K562 (cell line): ENCODE measurements at regions not wholly inside any gene's neighbourhood (a gene's known extent, or its start where the extent isn't known, plus 50 kb on each side); places are given as distances from the start of the nearest gene placed in this dataset.

Source experiments
- ATAC-seq: fragments of 200-7000 bp; cut with Tn5 transposase; 3 replicates; pipeline ENCODE4 v1.9.1; 2020; ENCODE audit warnings: moderate library complexity
- BruUV-seq: library from RNA; stranded (reverse); fragments of 400-500 nt; replicated peaks from 2 replicates; lab custom pipeline; 2021; lab: Mats Ljungman, UMichigan
- CTCF ChIA-PET: fragments of 300-600 bp; formaldehyde crosslinking; extraction: SDS; loops from one replicate; lab custom pipeline; 2021; ENCODE audit warnings: low intra/inter-chr PET ratio; lab: Yijun Ruan, JAX
- POLR2A ChIA-PET: fragments of 300-600, 350-650 bp; sonication (Branson Sonifier 250); formaldehyde crosslinking; extraction: SDS; loops from one replicate; lab custom pipeline; 2021; ENCODE audit warnings: antibody characterized with exemption, inconsistent platforms; lab: Yijun Ruan, JAX
- DNase-seq, 4 experiments: peaks; one replicate each; pipeline versions ENCODE4 v3.0.0 to v3.0.0-alpha.2; 2011 to 2018; ENCODE audit warnings: low spot score in 3 of 4, mixed read lengths in 3 of 4; ENCODE audit errors: extremely low read depth in 1 of 4
- FAIRE-seq: peaks from 2 replicates; lab custom pipeline; 2011; peaks lifted over from hg19 to GRCh38; lab: Jason Lieb, UNC
- H2AFZ ChIP-seq: 2 replicates; pipeline ENCODE4 v1.6.0; 2011; ENCODE audit warnings: low read depth, low read length, control low read depth, inconsistent platforms
- H3K27ac ChIP-seq: fragments of 200-600 bp; 3 replicates; pipeline ENCODE4 v1.8.0; 2011; ENCODE audit warnings: low read depth, mild to moderate bottlenecking, control low read depth, inconsistent platforms, low read length, moderate library complexity, mixed read lengths; ENCODE audit errors: extremely low read depth
- H3K27me3 ChIP-seq, 2 experiments: fragments of 300-600 bp in 1 of 2; 2 replicates in 1 of 2; 3 replicates in 1 of 2; pipeline versions ENCODE4 v1.6.0 to v1.8.0; 2011; ENCODE audit warnings: inconsistent platforms in 2 of 2, low read length in 2 of 2, mild to moderate bottlenecking in 1 of 2, mixed read lengths in 1 of 2, moderate library complexity in 1 of 2; ENCODE audit not compliant: control insufficient read depth in 2 of 2, insufficient read depth in 2 of 2
- H3K36me3 ChIP-seq: fragments of 300-600 bp; 3 replicates; pipeline ENCODE4 v1.8.0; 2011; ENCODE audit warnings: mild to moderate bottlenecking, low read length, inconsistent platforms; ENCODE audit not compliant: control insufficient read depth, insufficient read depth
- H3K4me1 ChIP-seq, 2 experiments: fragments of 200-600 bp in 1 of 2; replicated peaks in 1 of 2; 2 replicates in 1 of 2; 3 replicates in 1 of 2; pipeline versions ENCODE4 v1.5.1 to v1.8.0; 2011; ENCODE audit warnings: inconsistent platforms in 2 of 2, low read length in 2 of 2, mild to moderate bottlenecking in 1 of 2, mixed read lengths in 1 of 2, moderate library complexity in 1 of 2; ENCODE audit not compliant: control insufficient read depth in 2 of 2, insufficient read depth in 2 of 2
- H3K4me2 ChIP-seq: 2 replicates; pipeline ENCODE4 v1.6.1; 2011; ENCODE audit warnings: low read length, control low read depth, inconsistent platforms, mixed read lengths; ENCODE audit not compliant: insufficient read depth
- H3K4me3 ChIP-seq: fragments of 200-600 bp; sonication (generic), shearing (Covaris generic); 2 replicates; pipeline ENCODE4 v1.5.1; 2016; ENCODE audit warnings: control low read depth, inconsistent platforms
- H3K79me2 ChIP-seq: fragments of 200-600 bp; 3 replicates; pipeline ENCODE4 v1.8.0; 2011; ENCODE audit warnings: low read length, inconsistent platforms; ENCODE audit not compliant: control insufficient read depth, insufficient read depth
- H3K9ac ChIP-seq, 2 experiments: 2 replicates each; pipeline versions ENCODE4 v1.6.0 to v1.6.1; 2011; ENCODE audit warnings: low read depth in 2 of 2, low read length in 2 of 2, control low read depth in 1 of 2, inconsistent platforms in 1 of 2, mild to moderate bottlenecking in 1 of 2, mixed read lengths in 1 of 2; ENCODE audit not compliant: insufficient read depth in 1 of 2
- H3K9me1 ChIP-seq: one replicate; pipeline ENCODE4 v1.6.0; 2011; ENCODE audit warnings: inconsistent platforms, mild to moderate bottlenecking, low read length, moderate library complexity; ENCODE audit not compliant: control insufficient read depth, insufficient read depth
- H3K9me3 ChIP-seq: replicated peaks from 2 replicates; pipeline ENCODE4 v1.5.1; 2011; ENCODE audit warnings: low read depth, low read length, inconsistent platforms; ENCODE audit not compliant: control insufficient read depth, insufficient read depth
- H4K20me1 ChIP-seq: replicated peaks from 2 replicates; pipeline ENCODE4 v1.6.1; 2011; ENCODE audit warnings: low read length, inconsistent platforms, mixed read lengths; ENCODE audit not compliant: control insufficient read depth, insufficient read depth
- DIDO1 ChIP-seq: fragments of 450-650 bp; IDR thresholded peaks from 2 replicates; pipeline ENCODE4 v1.6.1; 2016; ENCODE audit warnings: low read depth, missing biosample characterization, missing genetic modification characterization
- ESRRA ChIP-seq: fragments of 450-650 bp; IDR thresholded peaks from 2 replicates; pipeline ENCODE4 v1.6.1; 2014; ENCODE audit warnings: low read depth, mild to moderate bottlenecking, moderate library complexity, borderline replicate concordance
- EWSR1 ChIP-seq: fragments of 450-650 bp; IDR thresholded peaks from 2 replicates; pipeline ENCODE4 v1.6.1; 2018; ENCODE audit warnings: borderline replicate concordance, mild to moderate bottlenecking, low read depth, moderate library complexity; ENCODE audit not compliant: partially characterized antibody
- GTF3C2 ChIP-seq: IDR thresholded peaks from 3 replicates; pipeline ENCODE4 v1.6.1; 2011; ENCODE audit warnings: borderline replicate concordance, mild to moderate bottlenecking, moderate library complexity; ENCODE audit not compliant: insufficient read length; ENCODE audit errors: extremely low read depth
- HDGF ChIP-seq: fragments of 450-650 bp; IDR thresholded peaks from 2 replicates; pipeline ENCODE4 v1.6.1; 2016
- HNRNPLL ChIP-seq: fragments of 200-400 bp; formaldehyde crosslinking; IDR thresholded peaks from 2 replicates; pipeline ENCODE4 v1.6.1; 2017; ENCODE audit warnings: low read length, low read depth, mild to moderate bottlenecking; ENCODE audit not compliant: poor library complexity, severe bottlenecking
- MAFF ChIP-seq: IDR thresholded peaks from 2 replicates; pipeline ENCODE4 v1.6.1; 2012; ENCODE audit warnings: low read length, improper control_type of control experiment
- MAFK ChIP-seq: IDR thresholded peaks from 2 replicates; pipeline ENCODE4 v1.6.1; 2011; ENCODE audit warnings: low read length, improper control_type of control experiment
- MBD1 ChIP-seq: fragments of 250-450 bp; sonication (Bioruptor Pico); IDR thresholded peaks from 2 replicates; pipeline ENCODE4 v1.8.0; 2022; ENCODE audit warnings: inconsistent platforms
- MEF2D ChIP-seq: conservative IDR thresholded peaks from 2 replicates; pipeline ENCODE4 v1.6.1; 2016; ENCODE audit warnings: low read depth, missing genetic modification characterization, missing compliant biosample characterization
- PHF8 ChIP-seq: fragments of 200-600 bp; sonication (generic); IDR thresholded peaks from 2 replicates; pipeline ENCODE4 v1.6.1; 2012; ENCODE audit warnings: mixed run types, mild to moderate bottlenecking, inconsistent platforms, low read length, moderate library complexity, borderline replicate concordance
- PML ChIP-seq: IDR thresholded peaks from 2 replicates; pipeline ENCODE4 v1.6.1; 2012; ENCODE audit warnings: low read length, inconsistent platforms
- POLR2H ChIP-seq: IDR thresholded peaks from 2 replicates; pipeline ENCODE4 v1.6.1; 2016; ENCODE audit warnings: missing genetic modification characterization, low read depth, mild to moderate bottlenecking, control low read depth, missing compliant biosample characterization, moderate library complexity
- PYGO2 ChIP-seq: fragments of 450-650 bp; IDR thresholded peaks from 2 replicates; pipeline ENCODE4 v1.6.1; 2016; ENCODE audit warnings: mild to moderate bottlenecking, missing genetic modification characterization, moderate library complexity, missing compliant biosample characterization
- TGIF2 ChIP-seq: sonication (generic); formaldehyde crosslinking; IDR thresholded peaks from 2 replicates; pipeline ENCODE4 v1.8.1; 2022; ENCODE audit warnings: mild to moderate bottlenecking, missing genetic modification reagents, moderate library complexity
- XRCC3 ChIP-seq: fragments of 450-650 bp; IDR thresholded peaks from 2 replicates; pipeline ENCODE4 v1.6.1; 2017; ENCODE audit warnings: mild to moderate bottlenecking, moderate library complexity
- ZBTB1 ChIP-seq: sonication (generic); formaldehyde crosslinking; IDR thresholded peaks from 2 replicates; pipeline ENCODE4 v1.8.1; 2023; ENCODE audit warnings: missing genetic modification reagents, low read depth, mild to moderate bottlenecking, borderline replicate concordance
- ZKSCAN8 ChIP-seq: fragments of 200-800 bp; sonication (Bioruptor generic); IDR thresholded peaks from 2 replicates; pipeline ENCODE4 v1.6.1; 2016; ENCODE audit warnings: missing genetic modification characterization, missing compliant biosample characterization
- ZNF24 ChIP-seq: fragments of 450-650 bp; IDR thresholded peaks from 2 replicates; pipeline ENCODE4 v1.6.1; 2016
- WGBS: fragments of 100-300 bp; shearing (Covaris generic); methylation state at CpG from one replicate; pipeline ENCODE4 v1.1.6; 2016; ENCODE audit warnings: low coverage, mixed read lengths; ENCODE audit not compliant: insufficient coverage; ENCODE audit errors: missing lambda C conversion rate; 5-methylcytosine and 5-hydroxymethylcytosine counted together
- in situ Hi-C: fragments of 300-500 bp; cut with MboI; formaldehyde crosslinking; loops from 4 replicates; pipeline ENCODE4 v1.15.0; 2018; ENCODE audit warnings: inconsistent platforms, mixed read lengths
- intact Hi-C: fragments of 100-400 bp; cut with micrococcal nuclease; formaldehyde crosslinking; loops from 2 replicates; pipeline ENCODE4 v1.14.2; 2022
- TF ChIP-seq, protein P1 (sequence below), 3 experiments: fragments of 200-800 bp in 1 of 3; sonication (Bioruptor generic) in 1 of 3; sonication (generic) in 1 of 3; formaldehyde crosslinking in 1 of 3; IDR thresholded peaks; 2 replicates each; pipeline versions ENCODE4 v1.6.1 to v1.8.0; 2016 to 2022; ENCODE audit warnings: mild to moderate bottlenecking in 2 of 3, missing compliant biosample characterization in 2 of 3, missing genetic modification characterization in 2 of 3, missing genetic modification reagents in 1 of 3

DNA sequence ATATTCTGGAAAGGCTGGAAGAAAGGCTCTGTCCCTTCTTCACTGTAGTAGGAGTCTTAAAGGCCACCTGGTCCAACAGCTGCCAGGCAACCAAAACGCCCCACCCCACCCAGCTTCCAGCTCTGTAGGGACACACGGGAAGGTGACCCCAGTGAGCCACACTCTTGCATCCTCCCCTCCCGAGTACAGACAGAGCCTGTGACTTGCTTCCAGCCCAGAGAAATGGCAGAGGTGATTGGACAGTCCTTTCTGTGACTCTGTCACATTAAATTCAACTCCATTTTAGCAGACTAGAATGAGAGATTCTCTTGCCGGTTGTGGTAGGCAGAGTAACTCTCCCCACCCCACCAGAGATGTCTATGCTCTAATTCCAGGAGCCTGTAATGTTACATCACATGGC is 226.2 kb upstream of the ARID1B start:
- H3K79me2 ChIP-seq, result no peaks in the 10 kb centered on the region
- CTCF ChIA-PET, result no interaction called here
- no peaks in the 10 kb centered on the region for H4K20me1 ChIP-seq
- H2AFZ ChIP-seq, result no peak overlapping the region
- peaks cover 21 to 42% of the 10 kb centered on the region in 2 experiments; a peak in 4 of 5 replicates for H3K27me3 ChIP-seq
- no peak overlapping the region for H3K4me3 ChIP-seq
- intact Hi-C loops (no loop called here), in situ Hi-C loops (no loop called here)
- H3K9ac ChIP-seq, result no peak overlapping the region
- H3K4me1 ChIP-seq, result no peaks in the 10 kb centered on the region
- H3K27ac ChIP-seq, result no peak overlapping the region
- POLR2A ChIA-PET, result no interaction called here
- FAIRE-seq (no peak), DNase-seq (no peak)
- no TSS peak for BruUV-seq
- no peak for TF ChIP-seq MEF2D (tag)
- no peak for TF ChIP-seq TGIF2 (CRISPR knock-in tag)
- no peak for TF ChIP-seq MAFF
- TF ChIP-seq PYGO2 (tag), result no peak
- no peak for TF ChIP-seq PHF8
- no peak for TF ChIP-seq ZBTB1 (CRISPR knock-in tag)
- no peak for TF ChIP-seq XRCC3
- TF ChIP-seq EWSR1, result no peak
- TF ChIP-seq ESRRA, result no peak
- TF ChIP-seq DIDO1 (tag), result no peak
- TF ChIP-seq HDGF, result no peak
- no peak for TF ChIP-seq ZNF24
- no peak for TF ChIP-seq PML
- TF ChIP-seq POLR2H (tag), result no peak
- TF ChIP-seq HNRNPLL, result no peak
- no peak for TF ChIP-seq ZKSCAN8 (CRISPR knock-in tag)
- TF ChIP-seq MAFK, result no peak
- TF ChIP-seq, protein P1, sequence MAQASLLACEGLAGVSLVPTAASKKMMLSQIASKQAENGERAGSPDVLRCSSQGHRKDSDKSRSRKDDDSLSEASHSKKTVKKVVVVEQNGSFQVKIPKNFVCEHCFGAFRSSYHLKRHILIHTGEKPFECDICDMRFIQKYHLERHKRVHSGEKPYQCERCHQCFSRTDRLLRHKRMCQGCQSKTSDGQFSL (CRISPR knock-in tag; IDR thresholded peaks at IDR 0.05), result no peak
- TF ChIP-seq, protein P1 (tag; IDR thresholded peaks at IDR 0.05), result no peak
- TF ChIP-seq GTF3C2, result no peak
- TF ChIP-seq MBD1 (CRISPR knock-in tag), result no peak
- TF ChIP-seq, all 486 proteins: peak for 0
- WGBS, result 0% methylated on average over 4 of the region's 4 CpGs
- Histone ChIP-seq H3K36me3 (no peaks in the 10 kb centered on the region), H3K4me2 (no peak overlapping the region), H3K9me3 (no peaks in the 10 kb centered on the region), H3K9me1 (no peaks in the 10 kb centered on the region)
- ATAC-seq, result no peak
